Panc1 (cell line): ENCODE measurements at regions not wholly inside any gene's neighbourhood (a gene's known extent, or its start where the extent isn't known, plus 50 kb on each side); places are given as distances from the start of the nearest gene placed in this dataset.

Source experiments
- ATAC-seq: fragments of 200-7000 bp; cut with Tn5 transposase; 2 replicates; pipeline ENCODE4 v1.9.1; 2020; ENCODE audit warnings: mild to moderate bottlenecking, moderate library complexity
- BruUV-seq: library from RNA; stranded (reverse); fragments of 400-500 nt; replicated peaks from 2 replicates; lab custom pipeline; 2021; lab: Mats Ljungman, UMichigan
- CTCF ChIA-PET: fragments of 300-600 bp; sonication (Branson Sonifier 250); formaldehyde crosslinking; loops from one replicate; lab custom pipeline; 2022; ENCODE audit warnings: antibody characterized with exemption; lab: Charles Lee
- POLR2A ChIA-PET: fragments of 300-600 bp; sonication (Branson Sonifier 250); formaldehyde crosslinking; loops from one replicate; lab custom pipeline; 2022; ENCODE audit warnings: antibody characterized with exemption; lab: Charles Lee
- DNase-seq: peaks from one replicate; pipeline ENCODE4 v3.0.0-alpha.2; 2010; ENCODE audit warnings: low read depth, low spot score
- H3K27ac ChIP-seq: 2 replicates; pipeline ENCODE4 v1.5.1; 2011; ENCODE audit warnings: mild to moderate bottlenecking, low read length, inconsistent platforms
- H3K27me3 ChIP-seq: fragments of 200-500 bp; sonication (Bioruptor generic); 2 replicates; pipeline ENCODE4 v1.6.0; 2014; ENCODE audit warnings: low read length, inconsistent platforms; ENCODE audit not compliant: control insufficient read depth, insufficient read depth
- H3K36me3 ChIP-seq: fragments of 200-500 bp; sonication (Bioruptor generic); 2 replicates; pipeline ENCODE4 v1.5.1; 2014; ENCODE audit warnings: inconsistent platforms, mild to moderate bottlenecking, low read length, moderate library complexity; ENCODE audit not compliant: control insufficient read depth, insufficient read depth
- H3K4me1 ChIP-seq: 2 replicates; pipeline ENCODE4 v1.5.1; 2011; ENCODE audit warnings: inconsistent platforms, mild to moderate bottlenecking, low read length, moderate library complexity; ENCODE audit not compliant: control insufficient read depth, insufficient read depth
- H3K4me3 ChIP-seq, 2 experiments: 2 replicates each; pipeline ENCODE4 v1.5.1; 2011 to 2012; ENCODE audit warnings: low read depth in 2 of 2, low read length in 2 of 2, mild to moderate bottlenecking in 2 of 2, inconsistent platforms in 1 of 2, moderate library complexity in 1 of 2
- H3K9me3 ChIP-seq: fragments of 200-500 bp; sonication (Bioruptor generic); 2 replicates; pipeline ENCODE4 v1.5.1; 2014; ENCODE audit warnings: low read depth, mild to moderate bottlenecking, inconsistent platforms, low read length, moderate library complexity; ENCODE audit not compliant: control insufficient read depth, insufficient read depth
- CTCF ChIP-seq: fragments of 450-650 bp; IDR thresholded peaks from 2 replicates; pipeline ENCODE4 v1.5.1; 2017; ENCODE audit warnings: mild to moderate bottlenecking
- POLR2AphosphoS5 ChIP-seq: IDR thresholded peaks from 2 replicates; pipeline ENCODE4 v1.6.1; 2012; ENCODE audit warnings: mild to moderate bottlenecking, low read depth, low read length, moderate library complexity
- SIN3A ChIP-seq: IDR thresholded peaks from 2 replicates; pipeline ENCODE4 v1.6.1; 2012; ENCODE audit warnings: low read depth, mild to moderate bottlenecking, low read length, moderate library complexity, borderline replicate concordance; ENCODE audit not compliant: insufficient read depth
- TCF7L2 ChIP-seq: IDR thresholded peaks from 2 replicates; pipeline ENCODE4 v1.6.1; 2011; ENCODE audit warnings: mild to moderate bottlenecking, low read depth, low read length, inconsistent platforms
- in situ Hi-C: cut with HindIII; loops from 2 replicates; pipeline ENCODE4 v1.10.0; 2016; ENCODE audit warnings: low sequenced_read_pairs, low pct_unique_long_range_greater_than_20kb
- intact Hi-C: fragments of 100-400 bp; cut with micrococcal nuclease; formaldehyde crosslinking; loops from one replicate; pipeline ENCODE4 v1.10.0; 2022; ENCODE audit not compliant: unreplicated experiment
- TF ChIP-seq, protein P1 (sequence below), 2 experiments: IDR thresholded peaks; 2 replicates each; pipeline ENCODE4 v1.6.1; 2011 to 2012; ENCODE audit warnings: low read depth in 2 of 2, control low read depth in 1 of 2, low read length in 1 of 2, mild to moderate bottlenecking in 1 of 2, moderate library complexity in 1 of 2; ENCODE audit not compliant: insufficient read depth in 1 of 2

DNA sequence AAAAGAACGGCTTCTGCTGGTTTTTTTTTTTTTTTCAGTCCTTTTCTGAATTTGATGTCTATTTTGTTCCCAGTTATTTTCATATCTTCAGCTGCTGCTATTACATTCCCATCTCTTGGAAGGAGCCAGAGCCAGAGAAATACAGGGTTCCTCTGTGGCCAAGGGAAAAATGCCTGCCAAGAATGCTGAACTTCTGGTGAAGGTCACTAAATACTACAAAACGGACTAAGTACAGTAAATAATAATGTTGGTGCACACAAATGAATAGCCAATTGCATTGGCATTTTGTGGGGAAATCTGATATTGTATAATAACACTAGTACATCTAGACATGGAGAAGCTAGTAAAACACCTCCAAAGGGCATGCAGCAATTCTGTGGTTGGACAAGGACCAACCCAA is 56.3 kb upstream of the ZEB1 start:
- Histone ChIP-seq H3K4me1 (no peaks in the 10 kb centered on the region), H3K36me3 (no peaks in the 10 kb centered on the region), H3K27ac (no peak overlapping the region), H3K27me3 (no peaks in the 10 kb centered on the region), H3K9me3 (no peaks in the 10 kb centered on the region), H3K4me3 (no peak overlapping the region)
- DNase-seq (no peak), ATAC-seq (no peak)
- ChIA-PET CTCF (no interaction called here), POLR2A (no interaction called here)
- no TSS peak for BruUV-seq
- in situ Hi-C loops (no loop called here), intact Hi-C loops (no loop called here)
- TF ChIP-seq TCF7L2 (no peak), CTCF (no peak), SIN3A (no peak), POLR2AphosphoS5 (no peak)
- TF ChIP-seq, protein P1, sequence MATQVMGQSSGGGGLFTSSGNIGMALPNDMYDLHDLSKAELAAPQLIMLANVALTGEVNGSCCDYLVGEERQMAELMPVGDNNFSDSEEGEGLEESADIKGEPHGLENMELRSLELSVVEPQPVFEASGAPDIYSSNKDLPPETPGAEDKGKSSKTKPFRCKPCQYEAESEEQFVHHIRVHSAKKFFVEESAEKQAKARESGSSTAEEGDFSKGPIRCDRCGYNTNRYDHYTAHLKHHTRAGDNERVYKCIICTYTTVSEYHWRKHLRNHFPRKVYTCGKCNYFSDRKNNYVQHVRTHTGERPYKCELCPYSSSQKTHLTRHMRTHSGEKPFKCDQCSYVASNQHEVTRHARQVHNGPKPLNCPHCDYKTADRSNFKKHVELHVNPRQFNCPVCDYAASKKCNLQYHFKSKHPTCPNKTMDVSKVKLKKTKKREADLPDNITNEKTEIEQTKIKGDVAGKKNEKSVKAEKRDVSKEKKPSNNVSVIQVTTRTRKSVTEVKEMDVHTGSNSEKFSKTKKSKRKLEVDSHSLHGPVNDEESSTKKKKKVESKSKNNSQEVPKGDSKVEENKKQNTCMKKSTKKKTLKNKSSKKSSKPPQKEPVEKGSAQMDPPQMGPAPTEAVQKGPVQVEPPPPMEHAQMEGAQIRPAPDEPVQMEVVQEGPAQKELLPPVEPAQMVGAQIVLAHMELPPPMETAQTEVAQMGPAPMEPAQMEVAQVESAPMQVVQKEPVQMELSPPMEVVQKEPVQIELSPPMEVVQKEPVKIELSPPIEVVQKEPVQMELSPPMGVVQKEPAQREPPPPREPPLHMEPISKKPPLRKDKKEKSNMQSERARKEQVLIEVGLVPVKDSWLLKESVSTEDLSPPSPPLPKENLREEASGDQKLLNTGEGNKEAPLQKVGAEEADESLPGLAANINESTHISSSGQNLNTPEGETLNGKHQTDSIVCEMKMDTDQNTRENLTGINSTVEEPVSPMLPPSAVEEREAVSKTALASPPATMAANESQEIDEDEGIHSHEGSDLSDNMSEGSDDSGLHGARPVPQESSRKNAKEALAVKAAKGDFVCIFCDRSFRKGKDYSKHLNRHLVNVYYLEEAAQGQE (IDR thresholded peaks at IDR 0.05; ENCODE audit: insufficient read depth in 1 of 2, low read depth in 2 of 2, low read length in 1 of 2): no peak

DNA sequence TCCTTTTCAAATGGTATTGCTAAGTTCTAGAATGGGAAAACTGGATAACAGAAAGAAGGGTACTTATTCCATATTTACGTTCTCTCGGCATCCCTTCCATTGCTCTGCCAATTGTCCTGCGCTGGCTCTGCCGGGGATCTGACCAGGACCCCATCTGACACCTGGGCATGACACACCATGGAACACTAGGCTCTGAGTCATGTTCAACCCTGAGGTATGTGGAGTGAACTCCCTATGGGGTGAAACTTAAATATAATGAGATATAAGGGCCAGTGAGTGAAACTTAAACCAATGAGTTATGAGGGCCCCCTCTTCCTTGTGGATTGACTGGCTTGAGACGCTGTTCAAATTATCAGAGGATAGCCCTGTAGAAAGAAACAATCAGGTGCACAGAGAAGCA is 55.1 kb upstream of the ZEB1 start:
- no TSS peak for BruUV-seq
- H3K27me3 ChIP-seq: no peaks in the 10 kb centered on the region
- no peaks in the 10 kb centered on the region for H3K9me3 ChIP-seq
- ATAC-seq: no peak
- H3K36me3 ChIP-seq: no peaks in the 10 kb centered on the region
- H3K4me3 ChIP-seq: no peak overlapping the region
- TF ChIP-seq, protein P1 (IDR thresholded peaks at IDR 0.05; ENCODE audit: insufficient read depth in 1 of 2, low read depth in 2 of 2, low read length in 1 of 2): no peak
- no peak for TF ChIP-seq CTCF
- no peak for TF ChIP-seq SIN3A
- no peak for TF ChIP-seq TCF7L2
- TF ChIP-seq POLR2AphosphoS5: no peak
- in situ Hi-C loops: no loop called here
- CTCF ChIA-PET: no interaction called here
- no peak for DNase-seq
- intact Hi-C loops: no loop called here
- no peaks in the 10 kb centered on the region for H3K4me1 ChIP-seq
- POLR2A ChIA-PET: no interaction called here
- H3K27ac ChIP-seq: no peak overlapping the region
